ENCODE measurements at regions not wholly inside any gene's neighbourhood (a gene's known extent, or its start where the extent isn't known, plus 50 kb on each side); places are given as distances from the start of the nearest gene placed in this dataset.
"Not testable (repeated sequence)": the region's sequence is repeated elsewhere in the genome, so short reads cannot be mapped to it uniquely, and the experiment has no call there.

- TF ChIP-seq CTCF (IDR thresholded peaks at IDR 0.05; ENCODE audit: insufficient read depth, low read length) = not testable (repeated sequence)
- TF ChIP-seq, protein P1, sequence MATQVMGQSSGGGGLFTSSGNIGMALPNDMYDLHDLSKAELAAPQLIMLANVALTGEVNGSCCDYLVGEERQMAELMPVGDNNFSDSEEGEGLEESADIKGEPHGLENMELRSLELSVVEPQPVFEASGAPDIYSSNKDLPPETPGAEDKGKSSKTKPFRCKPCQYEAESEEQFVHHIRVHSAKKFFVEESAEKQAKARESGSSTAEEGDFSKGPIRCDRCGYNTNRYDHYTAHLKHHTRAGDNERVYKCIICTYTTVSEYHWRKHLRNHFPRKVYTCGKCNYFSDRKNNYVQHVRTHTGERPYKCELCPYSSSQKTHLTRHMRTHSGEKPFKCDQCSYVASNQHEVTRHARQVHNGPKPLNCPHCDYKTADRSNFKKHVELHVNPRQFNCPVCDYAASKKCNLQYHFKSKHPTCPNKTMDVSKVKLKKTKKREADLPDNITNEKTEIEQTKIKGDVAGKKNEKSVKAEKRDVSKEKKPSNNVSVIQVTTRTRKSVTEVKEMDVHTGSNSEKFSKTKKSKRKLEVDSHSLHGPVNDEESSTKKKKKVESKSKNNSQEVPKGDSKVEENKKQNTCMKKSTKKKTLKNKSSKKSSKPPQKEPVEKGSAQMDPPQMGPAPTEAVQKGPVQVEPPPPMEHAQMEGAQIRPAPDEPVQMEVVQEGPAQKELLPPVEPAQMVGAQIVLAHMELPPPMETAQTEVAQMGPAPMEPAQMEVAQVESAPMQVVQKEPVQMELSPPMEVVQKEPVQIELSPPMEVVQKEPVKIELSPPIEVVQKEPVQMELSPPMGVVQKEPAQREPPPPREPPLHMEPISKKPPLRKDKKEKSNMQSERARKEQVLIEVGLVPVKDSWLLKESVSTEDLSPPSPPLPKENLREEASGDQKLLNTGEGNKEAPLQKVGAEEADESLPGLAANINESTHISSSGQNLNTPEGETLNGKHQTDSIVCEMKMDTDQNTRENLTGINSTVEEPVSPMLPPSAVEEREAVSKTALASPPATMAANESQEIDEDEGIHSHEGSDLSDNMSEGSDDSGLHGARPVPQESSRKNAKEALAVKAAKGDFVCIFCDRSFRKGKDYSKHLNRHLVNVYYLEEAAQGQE (IDR thresholded peaks at IDR 0.05; ENCODE audit: insufficient replicate concordance, low read depth) = not testable (repeated sequence)
Measured at GRCh38 chr5:20942603-20943002, 954.6 kb upstream of the CDH18 start.
